GM10248 (cell line): ENCODE measurements at regions not wholly inside any gene's neighbourhood (a gene's known extent, or its start where the extent isn't known, plus 50 kb on each side); places are given as distances from the start of the nearest gene placed in this dataset.

ENCODE experiments used
- CTCF ChIA-PET: fragments of 300-600 bp; sonication (Branson Sonifier 250); formaldehyde crosslinking; extraction: SDS; loops from one replicate; lab custom pipeline; 2021; ENCODE audit warnings: antibody characterized with exemption; lab: Yijun Ruan, JAX
- POLR2A ChIA-PET: fragments of 350-650 bp; sonication (Branson Sonifier 250); formaldehyde crosslinking; extraction: SDS; loops from one replicate; lab custom pipeline; 2020; ENCODE audit warnings: antibody characterized with exemption; lab: Yijun Ruan, JAX
- DNase-seq: peaks from one replicate; pipeline ENCODE4 v3.0.0; 2012; ENCODE audit errors: extremely low spot score
- CTCF ChIP-seq: IDR thresholded peaks from 2 replicates; pipeline ENCODE4 v1.5.1; 2012; ENCODE audit warnings: mild to moderate bottlenecking, low read depth; ENCODE audit errors: extremely low read depth, missing control alignments, control extremely low read depth

- POLR2A ChIA-PET: no interaction called here
- no peak for DNase-seq
- CTCF ChIA-PET: no interaction called here
- no peak for TF ChIP-seq CTCF
Measured at GRCh38 chr6:92879526-92879925, 539.8 kb downstream of the EPHA7 start.

- TF ChIP-seq CTCF: no peak
- POLR2A ChIA-PET: no interaction called here
- CTCF ChIA-PET: interaction anchor here (1.2 to 1.7 kb wide), 4 partner anchors 15 to 48 kb away, joined by 3 to 4 read pairs (median 4); no protein-coding TSS in a partner anchor
- DNase-seq: no peak
Measured at GRCh38 chr6:92864966-92865555, 554.3 kb downstream of the EPHA7 start.

- POLR2A ChIA-PET: no interaction called here
- TF ChIP-seq CTCF: no peak
- no peak for DNase-seq
- CTCF ChIA-PET: no interaction called here
Measured at GRCh38 chr6:92849636-92850035, 569.7 kb downstream of the EPHA7 start.

DNA sequence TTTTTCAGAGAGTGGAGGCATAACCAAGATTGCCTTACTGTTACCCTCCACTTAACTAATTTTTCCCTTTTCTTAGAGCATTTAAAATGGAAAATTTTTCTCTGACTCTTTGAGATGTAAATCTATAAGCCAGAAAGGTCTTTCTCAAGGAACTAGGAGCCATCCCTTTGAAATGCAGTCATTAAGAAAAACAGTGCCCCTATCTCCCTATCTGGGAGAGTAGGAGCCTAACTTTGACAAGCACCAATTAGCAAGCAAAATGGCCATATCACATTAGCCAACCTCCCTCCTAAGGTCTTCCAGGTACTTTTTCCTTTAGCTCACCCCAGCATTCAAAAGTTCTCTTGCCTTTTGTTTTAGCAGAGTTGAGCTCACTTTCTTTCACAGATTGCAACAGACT lies 570.5 kb downstream of the EPHA7 start:
- ChIA-PET CTCF (interaction anchor here (1.1 kb wide), 1 partner anchor 16 kb away, joined by 3 read pairs; no protein-coding TSS in a partner anchor), POLR2A (no interaction called here)
- DNase-seq: no peak
- no peak for TF ChIP-seq CTCF

- no peak for DNase-seq
- no peak for TF ChIP-seq CTCF
- POLR2A ChIA-PET: no interaction called here
- CTCF ChIA-PET: interaction anchor here (1.1 to 1.5 kb wide), 2 partner anchors 11 to 17 kb away, joined by 3 read pairs; no protein-coding TSS in a partner anchor
Measured at GRCh38 chr6:92848459-92848858, 570.9 kb downstream of the EPHA7 start.

- no peak for DNase-seq
- no peak for TF ChIP-seq CTCF
- POLR2A ChIA-PET: no interaction called here
- CTCF ChIA-PET: interaction anchor here (1.5 kb wide), 1 partner anchor 10 kb away, joined by 3 read pairs; no protein-coding TSS in a partner anchor
Measured at GRCh38 chr6:92847988-92848387, 571.4 kb downstream of the EPHA7 start.
